ENCODE measurements at regions not wholly inside any gene's neighbourhood (a gene's known extent, or its start where the extent isn't known, plus 50 kb on each side); places are given as distances from the start of the nearest gene placed in this dataset.

GRCh38 chr2:228627510-228627909 lies 446.0 kb upstream of the SPHKAP start:
- TF ChIP-seq CTCF (IDR thresholded peaks at IDR 0.05; ENCODE audit: insufficient read depth, low read depth, low read length, missing control alignments), result no peak
- no peak overlapping the region for H3K4me3 ChIP-seq (ENCODE audit: low read depth, low read length)
- DNase-seq (ENCODE audit: low read depth), result no peak

DNA sequence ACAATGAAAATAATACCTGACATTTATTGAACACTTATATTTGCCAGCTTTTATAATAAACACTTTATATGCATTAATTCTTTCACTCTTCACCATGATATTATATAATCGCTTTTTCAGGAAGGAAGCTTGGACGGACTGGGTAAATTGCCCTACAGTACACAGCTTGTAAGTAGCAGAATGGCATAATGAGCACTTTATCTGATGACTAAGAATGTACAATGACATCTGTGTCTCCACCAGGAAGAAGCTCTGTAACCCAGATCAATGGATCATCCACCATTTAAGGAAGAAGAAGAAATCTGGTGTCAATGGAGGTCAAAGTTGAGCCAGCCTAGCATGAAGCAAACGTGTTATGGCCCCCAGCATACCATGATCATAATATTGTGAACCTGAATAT lies 444.0 kb upstream of the SPHKAP start:
- no peak for TF ChIP-seq CTCF (IDR thresholded peaks at IDR 0.05; ENCODE audit: insufficient read depth, low read depth, low read length, missing control alignments)
- no peak overlapping the region for H3K4me3 ChIP-seq (ENCODE audit: low read depth, low read length)
- no peak for DNase-seq (ENCODE audit: low read depth)

- DNase-seq (ENCODE audit: low read depth), result no peak
- TF ChIP-seq CTCF (IDR thresholded peaks at IDR 0.05; ENCODE audit: insufficient read depth, low read depth, low read length, missing control alignments), result no peak
- H3K4me3 ChIP-seq (ENCODE audit: low read depth, low read length), result no peak overlapping the region
Observed at GRCh38 chr2:228624733-228625132, 443.2 kb upstream of the SPHKAP start.

DNA sequence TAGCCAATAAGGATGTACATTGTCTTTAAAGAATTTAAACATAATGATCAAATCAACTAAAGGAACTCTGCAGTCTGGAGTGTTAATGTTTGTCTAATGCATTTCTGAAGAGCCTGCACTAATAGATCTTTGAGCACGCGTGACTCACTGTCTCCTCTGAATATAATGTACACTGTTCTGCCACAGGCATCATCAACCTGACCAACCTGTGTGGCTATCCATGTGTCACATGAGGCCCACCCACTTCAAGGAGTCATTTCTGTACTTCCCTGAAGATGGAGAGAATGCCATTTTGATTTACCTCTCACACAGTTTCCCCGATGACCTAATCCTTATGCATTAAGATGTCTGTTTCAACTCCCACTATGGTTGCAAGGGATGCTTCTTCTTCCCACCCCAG lies 434.0 kb upstream of the SPHKAP start:
- DNase-seq (ENCODE audit: low read depth), result no peak
- no peak overlapping the region for H3K4me3 ChIP-seq (ENCODE audit: low read depth, low read length)
- no peak for TF ChIP-seq CTCF (IDR thresholded peaks at IDR 0.05; ENCODE audit: insufficient read depth, low read depth, low read length, missing control alignments)

- no peak overlapping the region for H3K4me3 ChIP-seq (ENCODE audit: low read depth, low read length)
- TF ChIP-seq CTCF (IDR thresholded peaks at IDR 0.05; ENCODE audit: insufficient read depth, low read depth, low read length, missing control alignments), result no peak
- peak; percentile 9 for DNase-seq (ENCODE audit: low read depth)
Observed at GRCh38 chr2:228614741-228615140, 433.3 kb upstream of the SPHKAP start.

DNA sequence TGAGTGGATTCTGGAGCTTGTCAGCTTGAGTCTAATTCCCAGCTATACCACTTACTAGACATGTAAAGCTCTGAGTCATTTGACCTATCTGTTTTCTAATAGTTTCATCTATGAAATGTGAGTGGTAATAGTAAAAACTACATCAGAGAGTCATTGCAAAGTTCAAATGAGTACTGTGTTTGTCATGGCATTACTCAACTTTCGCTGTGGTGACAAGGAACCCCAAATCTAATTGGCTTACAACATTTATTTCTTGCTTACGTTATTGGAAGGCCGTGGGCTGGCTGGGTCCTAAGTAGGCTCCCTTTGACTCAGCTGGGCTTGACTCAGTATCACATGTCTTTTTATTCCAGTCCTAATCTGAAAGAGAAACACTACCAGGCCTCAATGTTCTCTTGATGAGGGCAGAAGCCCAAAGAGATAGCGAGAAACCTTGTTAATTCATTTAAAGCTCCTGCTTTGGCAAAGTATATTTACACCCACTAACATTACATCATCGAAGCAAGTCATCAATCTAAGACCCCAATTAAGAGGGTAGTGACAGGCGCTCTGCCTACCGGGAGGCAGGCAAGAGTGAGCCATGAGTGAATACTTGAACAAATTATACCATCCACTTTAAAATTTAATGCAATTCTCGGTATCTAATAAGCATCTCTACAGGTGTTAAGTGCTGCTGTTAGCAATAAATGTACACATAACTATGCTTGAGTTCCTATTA lies 431.8 kb upstream of the SPHKAP start:
- DNase-seq (ENCODE audit: low read depth), result peak; percentile 61
- H3K4me3 ChIP-seq (ENCODE audit: low read depth, low read length), result no peak overlapping the region
- TF ChIP-seq CTCF (IDR thresholded peaks at IDR 0.05; ENCODE audit: insufficient read depth, low read depth, low read length, missing control alignments), result no peak

GRCh38 chr2:228611171-228611570 lies 429.7 kb upstream of the SPHKAP start:
- no peak for DNase-seq (ENCODE audit: low read depth)
- H3K4me3 ChIP-seq (ENCODE audit: low read depth, low read length), result no peak overlapping the region
- no peak for TF ChIP-seq CTCF (IDR thresholded peaks at IDR 0.05; ENCODE audit: insufficient read depth, low read depth, low read length, missing control alignments)

Measured in GM12865 (cell line).